GM12878 (cell line): ENCODE measurements at regions not wholly inside any gene's neighbourhood (a gene's known extent, or its start where the extent isn't known, plus 50 kb on each side); places are given as distances from the start of the nearest gene placed in this dataset.

ENCODE experiments used
- BHLHE40 ChIP-seq, 2 experiments: fragments of 450-650 bp in 1 of 2; IDR thresholded peaks; 2 replicates each; pipeline ENCODE4 v1.6.1; 2011 to 2017; ENCODE audit warnings: low read depth in 2 of 2, borderline replicate concordance in 1 of 2, improper control_type of control experiment in 1 of 2, low read length in 1 of 2, mild to moderate bottlenecking in 1 of 2
- EZH2 ChIP-seq: IDR thresholded peaks from 2 replicates; pipeline ENCODE4 v1.6.1; 2012; ENCODE audit warnings: low read depth, mild to moderate bottlenecking, control low read depth, inconsistent platforms, low read length, borderline replicate concordance; ENCODE audit not compliant: control insufficient read depth
- GABPA ChIP-seq: IDR thresholded peaks from 2 replicates; pipeline ENCODE4 v1.6.1; 2014; ENCODE audit warnings: antibody characterized with exemption, low read depth, mild to moderate bottlenecking, inconsistent platforms
- JUND ChIP-seq: IDR thresholded peaks from 2 replicates; pipeline ENCODE4 v1.6.1; 2012; ENCODE audit warnings: low read depth, mild to moderate bottlenecking, low read length, improper control_type of control experiment, moderate library complexity
- PAX8 ChIP-seq: fragments of 450-650 bp; IDR thresholded peaks from 2 replicates; pipeline ENCODE4 v1.6.1; 2017; ENCODE audit warnings: mild to moderate bottlenecking, moderate library complexity
- TF ChIP-seq, protein P1 (sequence below), 3 experiments: IDR thresholded peaks in 2 of 3; conservative IDR thresholded peaks in 1 of 3; 2 replicates each; pipeline ENCODE4 v1.5.1; 2011; ENCODE audit warnings: low read depth in 3 of 3, low read length in 3 of 3, mild to moderate bottlenecking in 3 of 3, control low read depth in 2 of 3, moderate library complexity in 2 of 3, inconsistent platforms in 1 of 3, mixed read lengths in 1 of 3; ENCODE audit not compliant: control insufficient read depth in 2 of 3, insufficient read depth in 1 of 3; ENCODE audit errors: extremely low read depth in 1 of 3

DNA sequence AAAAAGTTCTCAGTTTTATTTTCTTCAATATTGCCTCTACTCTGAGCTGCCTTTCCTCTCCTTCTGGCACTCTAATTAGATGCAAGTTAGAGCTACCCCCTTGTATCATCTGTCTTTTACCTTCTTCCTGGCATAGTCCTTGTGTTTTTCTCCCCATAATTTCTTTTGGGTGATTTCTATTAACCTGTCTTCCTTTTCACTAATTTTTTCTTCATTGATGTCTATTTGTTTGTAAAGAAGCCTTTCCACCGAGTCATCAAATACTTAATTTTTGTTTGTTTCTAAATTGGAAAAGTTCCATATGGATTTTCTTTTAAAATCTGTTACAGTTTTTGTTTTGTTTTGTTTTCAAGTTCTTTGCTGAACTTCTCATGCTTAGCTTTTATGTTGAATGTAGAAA is 558.1 kb downstream of the TBC1D22A start:
- TF ChIP-seq GABPA (no peak), BHLHE40 (IDR thresholded peaks at IDR 0.05; ENCODE audit: borderline replicate concordance in 1 of 2, low read depth in 2 of 2, low read length in 1 of 2) (no peak), EZH2 (no peak), JUND (no peak), PAX8 (no peak)
- TF ChIP-seq, protein P1, sequence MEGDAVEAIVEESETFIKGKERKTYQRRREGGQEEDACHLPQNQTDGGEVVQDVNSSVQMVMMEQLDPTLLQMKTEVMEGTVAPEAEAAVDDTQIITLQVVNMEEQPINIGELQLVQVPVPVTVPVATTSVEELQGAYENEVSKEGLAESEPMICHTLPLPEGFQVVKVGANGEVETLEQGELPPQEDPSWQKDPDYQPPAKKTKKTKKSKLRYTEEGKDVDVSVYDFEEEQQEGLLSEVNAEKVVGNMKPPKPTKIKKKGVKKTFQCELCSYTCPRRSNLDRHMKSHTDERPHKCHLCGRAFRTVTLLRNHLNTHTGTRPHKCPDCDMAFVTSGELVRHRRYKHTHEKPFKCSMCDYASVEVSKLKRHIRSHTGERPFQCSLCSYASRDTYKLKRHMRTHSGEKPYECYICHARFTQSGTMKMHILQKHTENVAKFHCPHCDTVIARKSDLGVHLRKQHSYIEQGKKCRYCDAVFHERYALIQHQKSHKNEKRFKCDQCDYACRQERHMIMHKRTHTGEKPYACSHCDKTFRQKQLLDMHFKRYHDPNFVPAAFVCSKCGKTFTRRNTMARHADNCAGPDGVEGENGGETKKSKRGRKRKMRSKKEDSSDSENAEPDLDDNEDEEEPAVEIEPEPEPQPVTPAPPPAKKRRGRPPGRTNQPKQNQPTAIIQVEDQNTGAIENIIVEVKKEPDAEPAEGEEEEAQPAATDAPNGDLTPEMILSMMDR (IDR thresholded peaks at IDR 0.05 in 2 of 3, conservative IDR thresholded peaks at IDR 0.05 in 1 of 3; ENCODE audit: control insufficient read depth in 2 of 3, extremely low read depth in 1 of 3, insufficient read depth in 1 of 3, low read depth in 3 of 3, low read length in 3 of 3), result no peak
